SW 1271 (cell line): ENCODE measurements at regions not wholly inside any gene's neighbourhood (a gene's known extent, or its start where the extent isn't known, plus 50 kb on each side); places are given as distances from the start of the nearest gene placed in this dataset.
"Not testable (repeated sequence)": the region's sequence is repeated elsewhere in the genome, so short reads cannot be mapped to it uniquely, and the experiment has no call there.

Experiments used
- DNase-seq, 2 experiments: peaks; one replicate each; lab custom pipeline; 2025; lab: John Stamatoyannopoulos, UW

GRCh38 chrX:125198546-125198945 lies 121.1 kb upstream of the TEX13C start:
- DNase-seq, result no peak

- no peak for DNase-seq
These were observed 117.0 kb upstream of the TEX13C start for GRCh38 chrX:125202591-125203248.

GRCh38 chrX:125203365-125203736 lies 116.3 kb upstream of the TEX13C start:
- DNase-seq, result no peak

DNA sequence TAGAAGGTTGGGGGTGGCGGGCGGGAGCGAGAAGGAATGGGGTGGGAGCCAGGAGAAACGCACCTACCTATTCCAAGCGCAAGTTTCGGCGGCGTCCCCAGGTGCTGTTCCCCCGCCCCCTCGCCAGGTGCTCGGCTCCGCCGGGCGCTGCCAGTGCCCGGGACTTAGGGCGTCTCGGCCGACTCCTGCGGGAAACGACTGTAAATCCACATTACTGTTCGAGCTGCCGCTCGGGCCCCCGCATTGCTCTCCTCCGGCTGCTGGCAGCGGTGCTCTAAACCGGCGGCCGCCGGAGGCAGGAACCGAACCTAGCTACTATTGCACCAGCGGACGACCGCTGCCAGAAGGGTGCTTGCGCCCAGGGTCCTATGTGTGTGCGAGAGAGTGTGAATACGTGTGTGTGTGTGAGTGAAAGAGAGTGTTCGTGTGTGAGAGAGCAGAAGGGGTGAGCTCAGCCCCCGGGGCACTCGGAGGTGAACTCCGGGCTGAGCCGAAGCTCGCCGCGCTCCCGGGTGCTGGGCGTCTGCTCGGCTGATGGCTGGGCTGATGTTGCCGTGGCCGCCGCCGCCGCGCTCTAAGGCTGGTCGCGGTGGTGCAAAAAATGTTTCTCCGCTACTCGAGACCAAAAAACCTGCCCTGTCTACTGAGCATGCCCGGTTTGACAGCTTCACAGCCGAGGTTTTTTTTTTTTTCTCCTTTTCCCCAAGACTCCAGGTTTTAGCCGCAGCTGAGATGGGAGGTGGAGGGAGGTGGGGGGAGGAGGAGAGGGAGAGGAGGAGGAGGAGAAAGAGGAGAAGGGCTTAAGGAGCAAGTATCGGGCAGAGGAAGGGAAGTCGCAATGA lies 115.7 kb upstream of the TEX13C start:
- no peak for DNase-seq

GRCh38 chrX:125204681-125205132 lies 115.0 kb upstream of the TEX13C start:
- no peak for DNase-seq

DNA sequence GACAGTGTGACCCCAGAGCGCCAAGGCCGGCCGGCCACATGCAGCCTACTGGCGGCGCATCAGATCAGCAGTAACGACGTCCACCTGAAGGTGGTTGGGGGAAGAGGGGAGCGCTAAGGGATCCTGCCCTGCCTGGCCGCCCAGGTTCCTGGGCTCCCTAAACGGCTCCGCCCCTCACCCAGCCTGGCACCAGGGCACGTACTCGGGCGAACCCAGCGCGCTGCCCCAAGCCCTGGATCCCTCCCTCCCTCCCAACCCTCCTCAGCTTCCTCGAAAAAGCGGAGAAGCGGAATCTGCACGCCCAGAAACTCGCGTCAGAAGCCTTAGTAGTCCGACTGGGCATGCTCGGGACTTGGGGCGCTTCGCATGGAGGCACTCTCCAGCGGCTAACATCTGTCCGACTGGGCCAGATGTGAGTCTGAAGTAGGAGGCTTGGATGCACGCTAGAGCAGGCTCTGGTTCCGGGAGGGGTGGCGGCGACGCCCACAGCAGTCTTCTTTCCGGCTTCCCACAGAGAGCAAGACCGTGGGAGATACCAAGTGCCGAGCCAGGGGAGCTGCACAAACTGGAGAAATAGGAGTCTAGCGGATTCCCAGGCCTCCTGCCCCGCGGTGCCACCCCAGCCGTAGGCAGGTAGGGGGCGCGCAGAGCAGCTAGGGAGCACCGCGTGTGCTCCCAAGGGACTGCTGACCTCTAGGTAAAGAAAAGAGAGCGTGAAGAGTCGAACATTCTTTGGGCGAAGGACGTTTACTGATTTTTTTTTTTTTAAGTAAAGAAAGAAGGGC lies 114.3 kb upstream of the TEX13C start:
- DNase-seq, result no peak

GRCh38 chrX:125205918-125206665 lies 113.6 kb upstream of the TEX13C start:
- no peak for DNase-seq

DNA sequence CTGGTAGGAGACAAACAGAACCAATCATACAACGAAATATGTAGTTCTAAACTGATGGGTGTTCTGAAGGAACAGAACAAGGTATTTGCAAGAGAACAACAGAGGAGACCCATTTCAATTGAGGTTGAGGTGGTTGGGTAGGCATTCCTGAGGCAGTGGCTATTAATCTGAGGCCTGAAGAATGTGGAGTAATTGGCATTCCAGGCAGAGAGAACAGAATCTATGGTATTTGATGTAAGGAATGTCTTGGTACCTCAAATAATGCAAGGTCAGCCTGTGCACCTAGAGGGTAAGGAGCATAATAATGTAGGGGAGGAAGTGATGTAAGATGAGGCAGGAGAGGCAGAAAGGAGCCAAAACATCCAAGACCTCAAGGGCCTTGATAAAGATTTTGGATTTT lies 109.5 kb upstream of the TEX13C start:
- DNase-seq, result no peak

GRCh38 chrX:125219852-125220251 lies 99.8 kb upstream of the TEX13C start:
- no peak for DNase-seq

- DNase-seq, result no peak
These were observed 82.7 kb upstream of the TEX13C start for GRCh38 chrX:125236955-125237354.

- no peak for DNase-seq
These were observed 70.7 kb upstream of the TEX13C start for GRCh38 chrX:125248931-125249330.

DNA sequence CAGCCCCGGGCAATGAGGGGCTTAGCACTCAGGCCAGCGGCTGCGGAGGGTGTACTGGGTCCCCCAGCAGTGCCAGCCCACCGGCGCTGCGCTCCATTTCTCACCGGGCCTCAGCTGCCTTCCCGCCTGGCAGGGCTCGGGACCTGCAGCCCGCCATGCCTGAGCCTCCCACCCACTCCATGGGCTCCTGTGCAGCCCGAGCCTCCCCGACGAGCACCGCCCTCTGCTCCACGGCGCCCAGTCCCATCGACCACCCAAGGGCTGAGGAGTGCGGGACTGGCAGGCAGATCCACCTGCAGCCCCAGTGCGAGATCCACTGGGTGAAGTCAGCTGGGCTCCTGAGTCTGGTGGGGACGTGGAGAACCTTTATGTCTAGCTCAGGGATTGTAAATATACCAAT lies 63.9 kb upstream of the TEX13C start:
- DNase-seq, result not testable (repeated sequence)

DNA sequence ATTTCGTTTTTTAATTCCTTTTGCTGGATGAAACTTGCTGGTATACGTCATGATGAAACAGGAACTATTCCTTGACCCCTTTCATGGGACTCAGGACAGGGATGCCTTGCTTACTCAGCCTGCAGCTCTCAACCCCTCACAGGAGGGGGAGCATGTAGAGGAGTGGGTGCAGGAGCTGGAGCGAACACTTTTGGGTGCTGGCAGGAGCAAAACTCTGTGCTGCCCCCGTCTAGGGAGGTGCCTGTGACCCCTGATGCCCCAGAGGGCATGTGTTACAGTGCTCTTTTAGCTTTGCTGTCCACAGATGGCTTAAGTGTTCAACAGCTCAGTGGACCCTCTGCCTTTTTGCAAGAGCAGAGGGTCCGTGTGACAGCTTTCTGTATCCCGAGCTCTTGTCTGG lies 56.8 kb upstream of the TEX13C start:
- DNase-seq, result no peak

DNA sequence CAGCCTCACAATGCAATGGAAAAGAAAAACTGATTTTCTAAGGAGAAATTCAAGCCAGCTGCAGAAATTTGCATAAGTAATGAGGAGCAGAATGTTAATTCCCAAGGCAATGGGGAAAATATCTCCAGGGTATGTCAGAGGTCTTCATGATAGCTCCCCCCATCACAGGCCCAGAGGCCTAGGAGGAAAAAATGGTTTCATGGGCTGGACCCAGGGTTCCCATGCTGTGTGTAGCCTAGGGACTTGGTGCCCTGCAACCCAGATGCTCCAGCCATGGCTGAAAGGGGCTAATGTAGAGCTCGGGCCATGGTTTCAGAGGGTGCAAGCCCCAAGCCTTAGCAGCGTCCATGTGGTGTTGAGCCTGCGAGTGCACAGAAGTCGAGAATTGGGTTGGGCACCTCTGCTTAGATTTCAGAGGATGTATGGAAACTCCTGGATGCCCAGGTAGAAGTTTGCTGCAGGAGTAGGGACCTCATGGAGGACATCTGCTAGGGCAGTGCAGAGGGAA lies 53.5 kb upstream of the TEX13C start:
- no peak for DNase-seq
